ENCODE measurements at regions not wholly inside any gene's neighbourhood (a gene's known extent, or its start where the extent isn't known, plus 50 kb on each side); places are given as distances from the start of the nearest gene placed in this dataset.

DNA sequence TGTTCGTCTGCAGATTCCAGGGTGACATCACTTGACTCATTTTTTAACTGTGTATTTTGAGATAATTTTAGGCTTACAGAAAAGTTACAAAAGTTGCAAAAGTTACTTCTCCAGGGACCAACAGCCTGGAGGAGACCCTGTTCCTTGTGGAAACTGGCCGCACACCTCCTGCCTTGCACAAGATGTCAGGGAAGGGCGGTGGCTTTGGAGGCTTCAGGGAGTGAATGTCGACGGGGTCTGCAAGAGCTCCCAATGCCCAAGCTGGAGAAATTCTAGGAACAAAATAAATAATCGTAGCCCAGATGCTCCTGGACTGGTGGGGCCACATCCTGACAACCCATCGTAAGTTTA is 62.2 kb upstream of the FAM20C start:
- no peak for TF ChIP-seq GLIS3 (CRISPR knock-in tag; IDR thresholded peaks at IDR 0.05)
- TF ChIP-seq TCF4 (CRISPR knock-in tag; IDR thresholded peaks at IDR 0.05; ENCODE audit: borderline replicate concordance): no peak
- no peak for TF ChIP-seq CSRNP3 (CRISPR knock-in tag; IDR thresholded peaks at IDR 0.05)
- no peak for TF ChIP-seq BACH2 (CRISPR knock-in tag; IDR thresholded peaks at IDR 0.05; ENCODE audit: borderline replicate concordance)
- no peak for TF ChIP-seq PATZ1 (CRISPR knock-in tag; IDR thresholded peaks at IDR 0.05; ENCODE audit: borderline replicate concordance)
- no peak for TF ChIP-seq CSDC2 (CRISPR knock-in tag; IDR thresholded peaks at IDR 0.05)
- no peak for TF ChIP-seq ZFP30 (CRISPR knock-in tag; IDR thresholded peaks at IDR 0.05)
- no peak for TF ChIP-seq TOX (CRISPR knock-in tag; IDR thresholded peaks at IDR 0.05; ENCODE audit: borderline replicate concordance)
- no peak for TF ChIP-seq CREB5 (CRISPR knock-in tag; IDR thresholded peaks at IDR 0.05; ENCODE audit: low read depth)
- no peak for TF ChIP-seq POU6F1 (CRISPR knock-in tag; IDR thresholded peaks at IDR 0.05; ENCODE audit: borderline replicate concordance, low read depth)
- TF ChIP-seq ZNF565 (CRISPR knock-in tag; conservative IDR thresholded peaks at IDR 0.05; ENCODE audit: low read depth): no peak
- no peak for TF ChIP-seq TSHZ2 (CRISPR knock-in tag; IDR thresholded peaks at IDR 0.05)
